ENCODE measurements at regions not wholly inside any gene's neighbourhood (a gene's known extent, or its start where the extent isn't known, plus 50 kb on each side); places are given as distances from the start of the nearest gene placed in this dataset.

DNA sequence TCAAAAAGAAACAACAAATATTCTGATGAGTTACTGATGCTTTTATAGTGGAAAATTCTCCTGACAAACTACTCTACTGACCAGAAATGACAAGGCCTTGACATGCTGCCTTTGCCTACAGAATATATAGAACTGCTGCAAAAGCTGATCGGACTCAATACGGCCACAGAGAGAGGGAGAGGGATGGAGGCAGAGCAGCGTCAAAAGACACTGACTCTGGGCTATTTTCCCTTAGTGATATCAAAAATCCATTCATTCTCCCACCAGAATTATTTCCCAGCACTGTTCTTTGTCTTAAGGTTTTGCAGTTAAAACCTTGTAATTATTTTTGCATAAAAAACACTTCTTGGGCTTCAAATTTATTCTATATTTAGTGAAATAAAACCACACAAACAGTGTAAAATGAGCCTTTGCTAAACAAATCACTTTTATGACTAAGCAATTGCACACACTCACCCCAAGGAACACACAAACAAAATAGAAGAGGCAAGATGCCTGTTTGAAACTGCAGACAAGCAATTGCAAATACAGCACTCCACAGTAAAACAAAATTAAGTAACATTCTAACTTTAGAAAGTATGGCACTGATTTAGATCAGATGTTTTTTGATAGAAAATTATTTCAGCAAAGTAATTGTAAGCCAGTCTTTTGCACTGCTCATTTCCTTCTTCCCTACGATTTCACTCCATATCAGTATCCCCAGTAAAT is 1036.4 kb downstream of the ADGRL2 start:
- DNase-seq (no peak), ATAC-seq (no peak)
- H3K4me1 ChIP-seq, result no peaks in the 10 kb centered on the region
- TF ChIP-seq CTCF (IDR thresholded peaks at IDR 0.05), result no peak
- no peaks in the 10 kb centered on the region for H3K27me3 ChIP-seq (ENCODE audit: low read depth)
- no peaks in the 10 kb centered on the region for H3K36me3 ChIP-seq
- H3K9me3 ChIP-seq, result no peaks in the 10 kb centered on the region
- no peak overlapping the region for H3K4me3 ChIP-seq
- intact Hi-C loops (cut with DNase I), result no loop called here
- H3K27ac ChIP-seq, result no peak overlapping the region

DNA sequence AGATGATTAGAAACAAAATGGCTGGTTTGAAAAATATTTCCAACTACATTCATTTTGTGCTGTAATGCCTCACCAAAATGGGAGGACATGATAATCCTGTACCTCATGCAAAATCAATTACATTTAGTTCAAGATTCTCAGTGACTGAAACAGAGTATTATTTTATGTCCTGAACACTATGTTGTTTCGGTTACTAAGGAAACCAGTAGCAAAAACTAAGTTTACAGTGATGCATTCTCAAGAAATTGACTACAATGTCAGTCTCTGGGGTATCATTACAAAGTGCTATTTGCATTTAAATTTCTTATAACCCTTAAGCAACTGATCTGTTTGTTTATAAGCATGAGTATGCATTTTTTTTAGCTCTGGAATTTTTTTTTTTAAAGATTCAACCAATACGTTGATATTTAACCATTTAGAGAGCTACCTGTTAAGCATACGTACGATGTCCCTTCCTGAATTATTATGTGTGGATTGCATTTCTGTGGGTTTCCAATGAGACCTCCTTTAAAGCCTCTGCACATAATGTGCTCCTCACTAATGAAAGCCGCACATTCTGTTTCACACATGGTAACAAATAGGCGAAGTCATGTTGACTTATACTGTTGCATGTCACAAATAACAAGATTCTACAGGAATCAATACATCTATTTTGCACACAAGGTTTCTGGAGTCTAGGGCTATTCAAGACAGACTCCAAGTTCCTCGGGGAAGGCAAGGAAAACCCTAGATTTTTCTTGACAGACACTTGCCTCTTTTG is 1035.7 kb downstream of the ADGRL2 start:
- ATAC-seq, result no peak
- TF ChIP-seq CTCF (IDR thresholded peaks at IDR 0.05), result no peak
- Histone ChIP-seq H3K27ac (no peak overlapping the region), H3K4me1 (no peaks in the 10 kb centered on the region), H3K9me3 (no peaks in the 10 kb centered on the region), H3K36me3 (no peaks in the 10 kb centered on the region), H3K27me3 (ENCODE audit: low read depth) (no peaks in the 10 kb centered on the region), H3K4me3 (no peak overlapping the region)
- intact Hi-C loops (cut with DNase I), result no loop called here
- no peak for DNase-seq

DNA sequence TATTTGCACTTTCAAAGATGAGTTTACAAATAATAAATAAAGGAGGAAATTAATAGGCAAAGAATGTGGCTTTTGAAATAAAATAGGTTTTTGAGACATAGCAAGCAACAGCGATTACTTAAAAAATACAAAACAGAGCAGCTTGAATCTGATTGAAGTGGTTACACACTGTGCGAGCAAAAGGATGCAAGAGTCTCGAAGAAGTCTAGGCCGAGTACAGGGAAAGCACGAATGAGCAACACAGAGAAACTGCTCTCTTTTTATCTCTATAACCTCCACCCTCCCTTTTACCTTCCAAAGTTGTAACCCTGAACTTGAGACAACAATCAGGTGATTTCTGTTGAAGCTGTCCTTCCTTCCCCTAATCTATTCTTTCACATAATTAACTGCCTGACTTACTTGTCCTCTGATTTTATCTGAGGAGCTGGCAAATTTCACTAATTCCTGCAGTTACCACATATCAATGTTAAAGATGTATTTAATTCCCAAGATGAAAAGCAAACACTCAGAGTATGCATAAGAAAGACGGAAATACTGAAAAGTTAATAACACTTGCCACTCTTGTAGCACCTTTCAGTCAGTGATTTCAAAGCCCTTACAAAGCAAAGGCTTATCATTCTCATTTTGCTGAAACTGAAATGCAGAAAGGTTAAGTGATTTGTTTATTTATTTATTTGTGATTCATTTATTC is 1030.1 kb downstream of the ADGRL2 start:
- Histone ChIP-seq H3K4me3 (no peak overlapping the region), H3K4me1 (no peaks in the 10 kb centered on the region), H3K9me3 (no peaks in the 10 kb centered on the region), H3K27ac (no peak overlapping the region), H3K27me3 (ENCODE audit: low read depth) (no peaks in the 10 kb centered on the region), H3K36me3 (no peaks in the 10 kb centered on the region)
- ATAC-seq (no peak), DNase-seq (no peak)
- intact Hi-C loops (cut with DNase I), result no loop called here
- TF ChIP-seq CTCF (IDR thresholded peaks at IDR 0.05), result no peak

DNA sequence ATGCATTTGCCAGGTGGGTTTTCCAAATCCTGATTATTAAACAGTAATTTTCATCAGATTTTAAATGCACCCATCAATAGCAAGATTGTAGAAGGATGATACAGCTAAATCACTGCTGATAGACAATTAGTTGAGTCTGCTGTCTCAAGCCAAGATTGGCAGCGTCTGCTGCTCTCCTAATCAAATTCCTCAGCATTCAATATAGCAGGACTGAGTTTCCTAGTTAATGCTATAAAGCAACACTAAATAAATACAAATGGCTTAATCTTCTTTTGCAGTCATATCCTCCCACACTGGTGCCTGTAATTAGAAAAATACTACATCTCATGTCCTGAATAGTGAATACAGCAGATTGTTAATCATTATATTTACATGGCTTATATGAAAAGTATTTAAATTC is 1028.8 kb downstream of the ADGRL2 start:
- no peaks in the 10 kb centered on the region for H3K4me1 ChIP-seq
- no peak for ATAC-seq
- intact Hi-C loops (cut with DNase I), result no loop called here

GRCh38 chr1:82823876-82824275 is 1023.1 kb downstream of the ADGRL2 start:
- DNase-seq (no peak), ATAC-seq (no peak)
- no peaks in the 10 kb centered on the region for H3K9me3 ChIP-seq
- H3K36me3 ChIP-seq, result no peaks in the 10 kb centered on the region
- TF ChIP-seq CTCF (IDR thresholded peaks at IDR 0.05), result no peak
- H3K4me3 ChIP-seq, result no peak overlapping the region
- intact Hi-C loops (cut with DNase I), result no loop called here
- no peak overlapping the region for H3K27ac ChIP-seq
- no peaks in the 10 kb centered on the region for H3K4me1 ChIP-seq
- no peaks in the 10 kb centered on the region for H3K27me3 ChIP-seq (ENCODE audit: low read depth)

More for the DNA sequence above, 1028.8 kb downstream of the ADGRL2 start:
- no peak for DNase-seq
- H3K27me3 ChIP-seq (ENCODE audit: low read depth), result no peaks in the 10 kb centered on the region
- no peak for TF ChIP-seq CTCF (IDR thresholded peaks at IDR 0.05)
- no peaks in the 10 kb centered on the region for H3K36me3 ChIP-seq
- no peak overlapping the region for H3K27ac ChIP-seq
- H3K4me3 ChIP-seq, result no peak overlapping the region
- H3K9me3 ChIP-seq, result no peaks in the 10 kb centered on the region
